ENCODE measurements at regions not wholly inside any gene's neighbourhood (a gene's known extent, or its start where the extent isn't known, plus 50 kb on each side); places are given as distances from the start of the nearest gene placed in this dataset.

DNA sequence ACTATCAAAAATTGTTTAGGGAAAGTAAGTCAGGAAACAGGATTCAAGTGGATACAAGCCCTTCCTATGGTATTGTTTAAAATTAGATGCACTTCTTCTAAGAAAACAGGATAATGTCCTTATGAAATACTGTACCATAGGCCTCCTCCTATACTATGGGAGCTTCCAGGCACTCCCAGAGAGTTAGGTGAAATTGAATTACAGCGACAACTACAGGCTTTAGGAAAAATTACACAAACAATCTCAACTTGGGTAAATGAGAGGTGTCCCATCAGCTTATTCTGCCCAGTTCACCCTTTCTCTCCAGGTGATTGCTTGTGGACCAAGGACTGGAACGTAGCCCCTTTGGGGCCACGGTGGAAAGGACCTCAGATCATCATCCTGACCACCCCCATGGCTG is 528.7 kb upstream of the TSPY4 start:
- no peaks in the 10 kb centered on the region for H3K36me3 ChIP-seq
- H3K9me3 ChIP-seq, result no peaks in the 10 kb centered on the region
- DNase-seq, result no peak
- H3K4me1 ChIP-seq, result no peaks in the 10 kb centered on the region
- intact Hi-C loops (cut with DNase I; ENCODE audit: low total_unique reads), result no loop called here
- WGBS, 5 donors, result 15 to 22% (median 16%) methylated on average over 3 of the region's 3 CpGs; no CpG with 5 or more reads in 2 of the 5 donors
- H3K27me3 ChIP-seq, result no peaks in the 10 kb centered on the region
- no peak overlapping the region for H3K4me3 ChIP-seq
- TF ChIP-seq, protein P1, sequence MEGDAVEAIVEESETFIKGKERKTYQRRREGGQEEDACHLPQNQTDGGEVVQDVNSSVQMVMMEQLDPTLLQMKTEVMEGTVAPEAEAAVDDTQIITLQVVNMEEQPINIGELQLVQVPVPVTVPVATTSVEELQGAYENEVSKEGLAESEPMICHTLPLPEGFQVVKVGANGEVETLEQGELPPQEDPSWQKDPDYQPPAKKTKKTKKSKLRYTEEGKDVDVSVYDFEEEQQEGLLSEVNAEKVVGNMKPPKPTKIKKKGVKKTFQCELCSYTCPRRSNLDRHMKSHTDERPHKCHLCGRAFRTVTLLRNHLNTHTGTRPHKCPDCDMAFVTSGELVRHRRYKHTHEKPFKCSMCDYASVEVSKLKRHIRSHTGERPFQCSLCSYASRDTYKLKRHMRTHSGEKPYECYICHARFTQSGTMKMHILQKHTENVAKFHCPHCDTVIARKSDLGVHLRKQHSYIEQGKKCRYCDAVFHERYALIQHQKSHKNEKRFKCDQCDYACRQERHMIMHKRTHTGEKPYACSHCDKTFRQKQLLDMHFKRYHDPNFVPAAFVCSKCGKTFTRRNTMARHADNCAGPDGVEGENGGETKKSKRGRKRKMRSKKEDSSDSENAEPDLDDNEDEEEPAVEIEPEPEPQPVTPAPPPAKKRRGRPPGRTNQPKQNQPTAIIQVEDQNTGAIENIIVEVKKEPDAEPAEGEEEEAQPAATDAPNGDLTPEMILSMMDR (IDR thresholded peaks at IDR 0.05), result no peak
- no peak for TF ChIP-seq POLR2AphosphoS5 (IDR thresholded peaks at IDR 0.05)
- no peak for TF ChIP-seq POLR2A (IDR thresholded peaks at IDR 0.05)
- TF ChIP-seq EP300 (IDR thresholded peaks at IDR 0.05), result no peak
- no peak overlapping the region for H3K27ac ChIP-seq

GRCh38 chrY:8809076-8809475 is 528.2 kb upstream of the TSPY4 start:
- 31 to 71% (median 45%) methylated on average over 2 of the region's 2 CpGs; no CpG with 5 or more reads in 2 of the 5 donors for WGBS, 5 donors
- no peaks in the 10 kb centered on the region for H3K4me1 ChIP-seq
- no peaks in the 10 kb centered on the region for H3K36me3 ChIP-seq
- H3K27me3 ChIP-seq, result no peaks in the 10 kb centered on the region
- H3K4me3 ChIP-seq, result no peak overlapping the region
- H3K27ac ChIP-seq, result no peak overlapping the region
- TF ChIP-seq, protein P1 (IDR thresholded peaks at IDR 0.05), result no peak
- no peak for TF ChIP-seq POLR2A (IDR thresholded peaks at IDR 0.05)
- TF ChIP-seq POLR2AphosphoS5 (IDR thresholded peaks at IDR 0.05), result no peak
- TF ChIP-seq EP300 (IDR thresholded peaks at IDR 0.05), result no peak
- DNase-seq, result no peak
- no peaks in the 10 kb centered on the region for H3K9me3 ChIP-seq
- intact Hi-C loops (cut with DNase I; ENCODE audit: low total_unique reads), result no loop called here

DNA sequence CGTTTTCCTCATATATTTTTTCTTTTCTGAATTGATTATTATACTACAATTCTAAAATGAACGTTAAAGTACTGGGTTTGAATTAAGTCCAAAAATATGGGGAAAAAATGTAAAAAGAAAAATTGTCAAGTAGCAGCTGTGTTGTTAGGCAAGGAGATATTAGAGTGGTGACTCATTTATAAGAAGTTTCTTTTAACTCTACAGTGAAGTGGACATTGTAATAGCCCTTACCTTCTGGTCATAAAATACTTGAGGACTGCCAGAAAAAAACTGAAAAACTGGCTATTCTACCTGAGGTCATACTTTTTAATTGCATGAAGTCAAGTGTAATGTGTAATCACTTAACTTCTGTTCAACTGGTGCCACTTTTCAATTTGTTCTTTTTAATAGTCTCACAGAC is 523.1 kb upstream of the TSPY4 start:
- WGBS, 5 donors, result 53 to 68% (median 63%) methylated on average over 2 of the region's 2 CpGs; no CpG with 5 or more reads in 2 of the 5 donors
- TF ChIP-seq EP300 (IDR thresholded peaks at IDR 0.05) (no peak), POLR2AphosphoS5 (IDR thresholded peaks at IDR 0.05) (no peak), POLR2A (IDR thresholded peaks at IDR 0.05) (no peak)
- TF ChIP-seq, protein P1 (IDR thresholded peaks at IDR 0.05), result no peak
- DNase-seq, result no peak
- no peaks in the 10 kb centered on the region for H3K4me1 ChIP-seq
- no peaks in the 10 kb centered on the region for H3K27me3 ChIP-seq
- H3K36me3 ChIP-seq, result no peaks in the 10 kb centered on the region
- H3K4me3 ChIP-seq, result no peak overlapping the region
- H3K9me3 ChIP-seq, result no peaks in the 10 kb centered on the region
- intact Hi-C loops (cut with DNase I; ENCODE audit: low total_unique reads), result no loop called here
- H3K27ac ChIP-seq, result no peak overlapping the region

DNA sequence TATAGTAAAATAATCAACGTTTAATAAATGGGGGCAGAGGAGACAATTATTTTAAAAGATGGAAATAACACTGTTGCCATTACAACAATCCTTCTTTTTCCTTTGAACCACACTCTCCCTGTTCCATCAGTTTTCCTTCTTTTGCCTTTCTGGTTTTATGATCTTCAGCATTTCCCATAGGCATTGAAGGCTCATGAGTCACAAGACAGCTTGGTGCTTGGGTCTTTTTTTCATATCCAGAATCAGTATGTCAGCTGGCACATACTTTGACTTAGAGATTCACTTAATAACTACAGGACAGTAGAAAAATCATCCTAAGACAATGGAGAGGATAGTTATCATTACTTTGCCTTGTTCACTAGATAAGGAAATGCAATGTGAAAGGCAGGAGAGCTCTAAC is 521.6 kb upstream of the TSPY4 start:
- 18 to 42% (median 30%) methylated on average over 1 of the region's 1 CpG; no CpG with 5 or more reads in 2 of the 5 donors for WGBS, 5 donors

More for the DNA sequence above, 521.6 kb upstream of the TSPY4 start:
- intact Hi-C loops (cut with DNase I; ENCODE audit: low total_unique reads), result no loop called here
- Histone ChIP-seq H3K36me3 (no peaks in the 10 kb centered on the region), H3K27ac (no peak overlapping the region), H3K4me1 (no peaks in the 10 kb centered on the region), H3K4me3 (no peak overlapping the region), H3K9me3 (no peaks in the 10 kb centered on the region), H3K27me3 (no peaks in the 10 kb centered on the region)
- TF ChIP-seq EP300 (IDR thresholded peaks at IDR 0.05) (no peak), POLR2A (IDR thresholded peaks at IDR 0.05) (no peak), POLR2AphosphoS5 (IDR thresholded peaks at IDR 0.05) (no peak)
- TF ChIP-seq, protein P1 (IDR thresholded peaks at IDR 0.05), result no peak
- no peak for DNase-seq

Measured in stomach (tissue), 8 donors.